ENCODE measurements at regions not wholly inside any gene's neighbourhood (a gene's known extent, or its start where the extent isn't known, plus 50 kb on each side); places are given as distances from the start of the nearest gene placed in this dataset.

DNA sequence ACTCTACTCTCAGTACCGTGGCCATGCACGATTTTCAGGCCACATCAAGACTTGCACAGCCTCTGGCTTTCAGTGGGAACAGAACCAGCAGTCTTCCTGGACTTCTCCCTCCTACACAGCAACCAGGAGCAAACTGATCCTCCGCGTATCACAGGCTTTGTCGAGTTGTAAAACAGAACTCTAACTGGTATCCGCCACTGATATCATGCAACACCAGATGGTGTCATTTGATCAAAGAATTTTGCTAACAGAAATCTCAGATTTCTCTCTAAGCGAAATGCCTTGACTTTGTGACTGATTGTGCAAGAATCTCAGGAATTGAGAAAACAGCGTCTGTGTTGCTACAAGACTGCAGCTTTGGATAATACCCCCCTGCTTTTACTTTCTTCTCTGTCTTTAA, 85.7 kb downstream of the COPS8 start:
- no peak for DNase-seq

DNA sequence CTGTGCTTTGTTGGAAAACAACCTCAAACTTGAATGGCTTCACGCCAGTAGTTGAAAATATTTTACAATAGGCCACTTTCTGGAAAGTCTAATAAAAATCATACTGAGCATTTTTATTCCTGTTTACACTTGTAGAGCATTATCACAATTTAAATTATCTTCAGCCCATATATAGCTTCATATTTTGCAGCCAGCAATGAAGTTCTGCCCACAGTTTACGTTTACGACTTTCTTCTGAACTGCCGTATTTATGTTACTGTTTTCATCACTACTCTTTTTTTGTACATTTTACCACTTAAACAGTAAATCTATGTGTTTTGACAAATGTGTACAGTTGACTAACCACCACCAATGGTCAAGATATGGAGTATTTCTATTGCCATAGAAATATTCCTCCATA, 86.2 kb downstream of the COPS8 start:
- DNase-seq, result no peak

DNA sequence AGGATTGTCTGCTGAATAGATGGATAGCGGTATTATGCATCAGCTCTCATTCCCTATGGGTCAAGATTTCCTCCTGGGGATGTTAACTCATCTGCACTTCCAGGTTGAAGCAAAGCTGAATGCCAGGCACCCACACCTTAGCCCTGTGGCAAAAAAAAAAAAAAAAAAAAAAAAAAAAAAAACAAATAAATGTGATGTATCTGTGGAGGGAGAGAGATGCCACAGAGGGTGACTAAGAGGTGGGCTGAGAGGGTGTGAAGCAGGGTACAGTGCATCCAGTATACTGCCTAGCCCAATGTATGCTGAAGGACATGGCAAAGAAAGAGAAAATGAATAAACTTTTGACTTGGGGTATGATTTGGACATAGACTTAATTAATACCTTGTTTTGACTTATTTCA, 91.4 kb downstream of the COPS8 start:
- no peak for DNase-seq

DNA sequence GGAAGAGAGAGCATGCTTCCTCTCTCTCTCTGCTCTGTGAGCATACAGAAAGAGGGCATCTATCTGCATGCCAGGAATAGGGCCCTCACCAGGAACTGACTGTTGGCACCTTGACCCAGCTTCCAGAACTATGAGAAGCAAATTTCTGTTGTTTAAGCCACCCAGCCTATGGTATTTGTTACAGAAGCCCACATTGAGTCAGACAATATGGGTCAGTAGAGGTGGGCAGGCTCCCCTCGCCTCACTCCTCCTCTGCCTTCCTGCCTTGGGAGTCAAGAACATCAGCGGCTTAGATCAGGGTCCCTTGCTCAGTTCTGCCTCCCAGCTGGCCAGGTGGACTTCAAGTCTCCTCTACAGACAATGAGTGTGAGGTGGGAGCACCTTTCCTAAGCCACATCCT, 92.3 kb downstream of the COPS8 start:
- DNase-seq, result no peak

DNA sequence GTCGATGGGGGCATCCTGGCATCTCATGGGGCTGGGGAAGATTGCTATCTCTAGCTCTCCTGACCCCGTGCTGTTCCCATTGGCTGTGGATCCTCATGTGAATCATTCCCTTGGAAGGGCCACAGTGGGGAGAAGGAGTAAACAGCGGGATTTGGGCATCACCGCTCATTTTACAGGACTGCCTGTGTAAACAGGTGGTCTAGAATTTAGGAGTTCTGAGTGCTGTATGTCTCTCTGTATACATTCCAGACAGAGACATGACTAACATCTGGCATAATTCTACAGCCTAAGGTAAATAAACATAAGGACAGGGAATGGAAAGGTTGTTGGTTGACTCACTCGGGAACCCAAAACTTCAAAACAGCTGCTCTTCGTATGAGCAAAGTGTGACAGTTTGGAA, 92.7 kb downstream of the COPS8 start:
- no peak for DNase-seq

DNA sequence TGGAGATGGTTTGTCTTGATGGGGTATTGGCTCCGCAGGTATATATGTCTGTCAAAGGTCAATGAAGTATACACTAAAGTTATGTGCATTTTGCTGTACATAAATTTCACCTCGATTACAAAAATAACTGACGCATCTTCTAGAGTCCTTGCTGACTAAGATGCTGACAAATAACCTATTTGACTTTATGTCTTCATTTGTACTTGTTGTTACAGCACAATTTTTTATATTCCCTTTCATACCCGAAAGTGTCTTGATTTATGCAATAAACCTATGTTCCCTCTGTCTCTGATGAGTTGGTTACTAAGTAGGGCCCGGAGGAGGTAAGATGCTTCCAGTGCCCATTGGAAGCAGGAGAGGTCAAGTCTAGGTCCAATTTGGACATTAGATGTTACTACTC, 93.5 kb downstream of the COPS8 start:
- no peak for DNase-seq

DNA sequence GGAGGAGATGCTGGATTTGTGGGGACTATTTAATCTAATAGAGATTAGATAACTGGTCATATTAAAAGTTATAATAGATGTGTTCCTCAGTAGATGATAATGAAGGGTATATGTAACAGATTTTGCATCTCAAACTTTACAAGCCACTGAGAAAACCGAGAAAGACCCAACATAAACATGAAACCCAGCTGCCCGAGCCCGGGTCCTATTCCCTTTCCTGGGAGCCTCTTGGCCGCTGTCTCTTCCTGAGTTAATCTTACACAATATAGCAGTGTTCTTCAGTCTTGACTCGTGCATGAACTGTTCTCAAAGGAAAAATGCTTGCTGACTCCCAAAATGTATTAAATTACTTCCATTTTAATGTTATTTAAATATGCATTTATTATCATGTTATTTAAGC, 94.5 kb downstream of the COPS8 start:
- DNase-seq, result no peak

DNA sequence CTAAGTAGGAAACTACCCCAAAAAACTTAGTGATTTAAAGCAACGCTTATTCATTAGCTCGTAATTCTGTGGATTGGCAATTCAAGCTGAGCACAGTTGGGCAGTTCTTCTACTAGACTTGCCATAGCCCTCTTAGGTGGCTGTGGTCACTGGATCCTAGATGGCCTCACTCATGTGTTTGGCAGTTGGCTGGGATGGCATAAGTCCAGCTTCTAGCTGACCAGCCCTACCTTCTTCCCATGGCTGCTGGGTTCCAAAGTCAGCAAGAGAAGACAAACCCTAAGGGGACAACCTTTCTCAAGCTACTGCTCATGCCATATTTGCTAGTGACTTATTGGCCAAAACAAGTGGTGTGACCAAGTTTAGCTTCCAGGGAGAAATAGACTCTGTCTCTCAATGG, 95.3 kb downstream of the COPS8 start:
- DNase-seq, result no peak

DNA sequence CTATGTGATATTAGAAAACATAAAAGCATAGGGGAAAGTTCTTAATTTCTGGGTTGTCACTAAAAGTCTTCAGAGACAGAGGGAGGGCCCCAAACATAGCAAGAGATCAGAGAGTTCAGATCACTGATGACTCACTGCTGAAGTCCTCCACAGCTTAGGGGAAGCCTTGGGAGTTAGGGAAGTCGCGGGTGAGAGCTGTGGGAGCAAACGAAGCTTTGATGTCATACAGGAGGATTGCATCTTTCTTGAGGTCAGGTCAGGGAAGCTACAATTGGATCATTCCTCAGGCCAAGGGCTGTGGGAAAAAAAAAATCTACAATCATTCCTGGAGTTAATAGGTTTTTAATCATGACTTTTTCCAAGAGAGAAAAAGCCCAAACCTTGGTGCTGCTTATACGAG, 96.2 kb downstream of the COPS8 start:
- DNase-seq, result no peak

DNA sequence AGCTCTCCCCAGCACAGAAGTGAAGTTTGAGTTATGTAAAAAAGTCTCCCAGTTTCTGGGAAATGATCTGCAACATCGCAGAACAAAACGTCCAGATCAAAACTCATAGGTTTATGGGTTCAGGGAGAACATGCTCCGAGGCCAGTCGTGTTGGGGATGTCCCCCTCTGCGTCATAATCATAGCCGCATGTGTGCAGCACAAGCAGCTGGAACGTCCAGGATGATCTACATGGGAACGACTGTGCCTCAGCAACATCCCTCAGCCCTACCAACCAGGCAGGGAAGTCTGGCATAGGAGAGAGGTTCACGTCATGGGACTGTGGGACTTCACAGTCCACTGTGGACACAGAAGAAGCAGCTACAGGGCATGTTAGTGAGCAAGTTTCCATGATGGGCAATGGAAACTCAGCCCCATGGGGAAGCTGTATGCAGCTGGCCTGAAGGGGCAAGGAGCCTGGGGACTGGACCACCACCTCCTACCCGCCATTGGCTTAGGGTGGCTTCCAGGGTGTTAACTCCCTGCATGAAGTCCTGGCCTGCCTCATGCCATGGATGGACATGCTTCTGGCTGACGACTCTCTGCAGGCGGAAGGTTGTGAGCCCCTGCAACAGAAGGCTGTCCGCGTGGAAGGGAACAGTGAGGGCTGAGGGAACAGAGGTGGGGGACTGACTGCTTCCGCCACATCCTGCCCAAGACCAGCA, 96.9 kb downstream of the COPS8 start:
- DNase-seq, result no peak

DNA sequence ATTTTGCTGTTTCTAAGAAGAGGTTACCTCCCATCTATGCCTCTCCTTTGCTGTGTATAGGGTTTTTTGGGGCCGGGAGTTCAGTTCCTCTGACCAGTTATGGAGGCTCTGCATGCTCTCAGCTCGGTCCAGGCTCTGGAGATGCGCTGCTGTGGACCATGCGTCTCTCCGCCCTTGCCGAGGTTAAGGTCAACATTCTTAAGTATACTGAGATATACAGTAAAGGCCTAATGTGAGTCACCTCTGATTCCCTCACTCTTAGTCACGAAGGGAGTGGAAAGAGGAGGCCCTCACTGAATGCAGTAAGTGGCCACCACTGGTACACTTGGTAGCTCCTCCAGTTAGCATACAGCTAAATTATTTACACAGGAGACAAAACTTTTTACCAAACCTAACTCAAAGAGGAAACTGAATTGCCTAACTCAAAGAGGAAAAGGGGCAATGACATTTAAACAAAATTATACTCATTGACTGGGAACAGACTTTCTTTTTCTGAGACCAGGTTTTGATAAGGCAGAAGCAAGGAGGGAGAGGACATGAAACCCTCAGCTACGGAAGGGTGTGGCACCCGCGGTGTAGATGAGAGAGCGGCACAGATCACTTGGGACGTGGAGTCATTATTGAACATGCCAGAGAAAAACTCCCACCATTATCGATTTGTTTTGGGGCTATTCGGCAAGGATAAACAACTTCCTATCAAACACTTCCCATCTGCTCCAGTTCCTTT, 98.7 kb downstream of the COPS8 start:
- DNase-seq, result no peak

DNA sequence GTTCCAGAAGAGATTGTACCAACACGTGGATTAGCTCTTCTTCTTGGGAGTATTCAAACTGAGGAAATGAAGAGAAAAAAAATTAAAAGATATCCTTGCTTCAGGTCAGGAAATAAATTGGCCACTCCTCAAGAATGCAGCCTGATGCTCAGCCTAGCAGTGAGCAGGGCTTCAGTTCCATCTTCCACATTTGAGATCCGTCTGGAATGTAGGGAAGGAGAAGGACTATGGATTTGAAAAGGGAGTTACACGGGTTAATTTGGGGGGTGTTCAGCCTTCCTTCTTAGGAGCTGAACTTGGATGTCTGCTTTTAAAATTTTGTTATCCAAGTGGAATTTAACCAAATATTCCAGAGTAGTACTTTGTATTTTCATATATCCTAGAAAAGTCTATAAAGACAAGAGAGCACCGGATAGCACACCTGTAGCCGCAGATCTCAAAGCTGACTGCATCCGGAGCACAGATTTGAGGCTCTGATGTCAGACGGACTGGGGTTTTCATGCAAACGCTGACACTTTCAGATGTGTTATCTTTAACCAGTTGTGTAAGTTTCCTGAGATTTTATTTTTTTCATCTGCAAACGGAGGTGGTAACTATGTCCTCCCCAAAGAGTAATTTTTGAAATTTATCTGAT, 99.3 kb downstream of the COPS8 start:
- no peak for DNase-seq

DNA sequence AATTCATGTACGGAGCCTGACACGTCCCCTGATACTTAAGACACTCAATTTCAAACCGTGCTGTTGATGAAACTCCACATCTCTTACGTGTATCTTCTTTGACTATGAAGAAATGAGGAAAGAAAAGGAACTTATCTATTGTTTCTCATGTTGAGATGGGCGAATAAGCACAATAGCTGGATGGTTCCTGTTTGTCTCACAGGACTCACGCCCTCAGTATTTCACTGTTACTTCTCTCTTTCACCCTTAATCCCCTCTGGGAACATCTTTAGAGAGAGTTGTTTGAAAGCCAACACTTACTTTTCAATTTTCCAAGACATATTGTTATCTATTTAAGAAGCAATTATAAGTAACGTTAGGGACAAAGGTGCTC, 99.8 kb downstream of the COPS8 start:
- no peak for DNase-seq

DNA sequence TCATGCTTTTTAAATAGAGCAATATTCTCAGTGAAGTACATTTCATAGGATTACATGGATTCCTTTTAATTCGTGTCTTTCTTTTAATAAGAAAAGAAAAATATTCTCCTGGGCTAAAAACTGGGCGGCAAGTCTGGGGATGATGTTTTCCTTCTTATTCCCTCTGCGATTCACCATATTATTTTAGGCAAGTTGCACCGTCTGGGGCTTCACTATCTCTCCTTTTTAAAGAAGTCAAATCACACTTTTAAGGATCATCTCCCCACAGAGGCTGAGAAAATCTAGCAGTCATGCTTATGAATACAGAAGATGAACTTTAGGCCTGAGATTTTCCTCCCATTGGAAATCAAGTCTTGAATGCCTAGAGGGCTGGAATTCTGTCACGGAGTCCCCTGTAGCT, 104.1 kb downstream of the COPS8 start:
- no peak for DNase-seq

DNA sequence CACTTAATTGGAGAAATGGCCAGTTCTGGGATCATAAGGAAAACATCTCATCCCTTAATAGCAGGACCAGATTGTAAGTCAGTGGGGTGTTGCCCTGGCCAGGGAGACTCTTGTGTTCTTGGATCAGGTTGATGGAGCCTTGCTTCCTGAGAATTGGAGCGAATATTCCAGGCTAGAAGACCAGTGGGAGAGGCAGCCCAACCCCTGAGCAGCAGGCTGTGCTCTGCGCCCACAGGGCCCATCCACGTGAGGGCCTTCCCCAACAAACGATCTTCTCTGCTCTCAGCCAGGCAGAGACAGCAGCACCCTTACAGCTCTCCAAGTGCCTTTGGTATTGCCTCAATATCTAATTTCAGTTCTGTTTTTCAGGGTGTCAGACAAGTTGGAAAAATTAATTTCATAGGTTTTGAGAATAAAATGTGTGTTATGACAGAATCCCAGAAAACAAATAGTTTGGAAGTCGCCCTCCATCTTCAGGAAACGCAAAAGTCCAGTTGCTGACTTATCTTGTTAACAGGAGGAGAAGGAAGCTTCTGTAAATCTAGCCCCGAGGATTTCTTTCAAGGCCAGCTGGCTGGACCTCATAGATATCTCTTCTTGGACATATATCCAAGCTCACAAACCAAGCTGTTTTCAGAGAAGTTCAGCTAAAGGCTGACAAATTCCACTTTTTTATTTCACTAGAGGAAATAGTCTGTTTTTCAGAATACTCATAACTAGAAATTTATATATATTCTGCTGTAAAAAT, 105.5 kb downstream of the COPS8 start:
- no peak for DNase-seq

DNA sequence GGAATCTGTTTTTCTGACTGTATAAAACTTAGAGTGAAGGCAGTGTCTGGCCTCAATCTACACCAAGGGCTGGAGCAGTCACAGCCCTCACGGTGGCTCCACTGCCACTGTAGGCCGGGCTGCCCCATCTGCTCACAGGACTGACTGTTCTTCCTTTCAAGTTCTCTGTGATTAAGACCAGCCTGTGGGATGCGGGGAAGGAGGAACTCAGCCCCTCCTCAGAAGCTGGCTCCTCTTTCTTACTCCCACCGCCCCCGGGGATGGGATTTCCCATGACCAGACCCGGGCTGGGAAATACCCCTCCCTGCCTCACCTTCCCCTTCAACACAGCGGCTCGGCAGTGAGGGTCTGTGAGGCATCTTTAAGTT, 106.0 kb downstream of the COPS8 start:
- no peak for DNase-seq

DNA sequence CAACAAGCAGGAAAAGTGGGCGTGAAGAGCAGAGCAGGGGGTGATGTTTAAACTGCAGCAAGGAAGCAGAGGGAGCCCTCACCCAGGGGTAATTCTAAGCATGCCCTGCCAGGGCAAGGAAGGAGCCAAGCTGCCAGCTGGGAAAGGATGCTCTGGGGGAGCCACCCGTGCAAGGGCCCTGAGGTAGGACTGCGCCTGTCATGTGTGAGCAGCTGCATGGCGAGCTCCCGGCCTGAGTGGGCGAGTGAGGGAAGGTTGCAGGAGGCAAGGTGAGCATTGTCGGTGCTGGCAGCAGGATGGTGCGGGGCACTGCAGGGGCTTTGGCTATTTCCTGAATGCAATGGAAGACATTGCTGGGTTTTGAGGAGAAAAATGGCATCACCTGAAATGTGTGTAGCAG, 107.2 kb downstream of the COPS8 start:
- no peak for DNase-seq

DNA sequence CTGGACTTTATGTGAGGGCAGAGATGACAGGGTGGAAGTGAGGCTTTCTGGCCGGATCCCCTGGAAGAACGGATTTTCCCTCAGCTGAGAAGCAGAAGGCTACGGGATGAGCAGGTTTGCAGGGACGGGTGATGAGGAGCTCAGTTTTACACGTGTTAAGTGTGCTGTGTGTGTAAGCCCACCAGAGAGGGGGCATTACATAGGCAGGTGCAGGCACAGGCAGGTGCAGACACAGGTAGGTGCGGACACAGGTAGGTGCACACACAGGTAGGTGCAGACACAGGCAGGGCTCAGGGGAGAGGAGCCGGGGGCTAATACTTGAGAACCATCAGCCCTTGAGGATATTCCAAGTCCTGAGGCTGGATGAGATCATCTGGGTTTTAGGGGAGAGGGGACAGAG, 107.7 kb downstream of the COPS8 start:
- no peak for DNase-seq

DNA sequence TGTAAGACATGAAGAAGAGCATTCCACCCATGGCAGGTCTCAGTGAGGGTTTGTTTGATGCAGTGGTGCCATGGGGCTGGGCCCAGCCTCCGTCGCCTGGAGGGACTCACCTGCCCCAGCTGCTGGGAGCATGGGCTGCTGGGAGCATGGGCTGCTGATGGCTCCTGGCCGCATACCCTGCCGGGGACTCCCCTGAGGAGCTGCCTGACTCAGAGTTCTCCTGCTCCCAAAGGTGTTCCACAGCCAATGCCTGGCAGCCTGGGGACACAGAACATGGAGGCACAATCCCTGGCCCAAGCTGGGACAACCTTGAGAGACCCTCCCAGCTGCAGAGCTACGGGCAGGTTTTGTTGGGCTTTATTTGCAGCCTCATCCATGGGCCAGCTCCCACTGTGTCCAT, 108.4 kb downstream of the COPS8 start:
- no peak for DNase-seq

DNA sequence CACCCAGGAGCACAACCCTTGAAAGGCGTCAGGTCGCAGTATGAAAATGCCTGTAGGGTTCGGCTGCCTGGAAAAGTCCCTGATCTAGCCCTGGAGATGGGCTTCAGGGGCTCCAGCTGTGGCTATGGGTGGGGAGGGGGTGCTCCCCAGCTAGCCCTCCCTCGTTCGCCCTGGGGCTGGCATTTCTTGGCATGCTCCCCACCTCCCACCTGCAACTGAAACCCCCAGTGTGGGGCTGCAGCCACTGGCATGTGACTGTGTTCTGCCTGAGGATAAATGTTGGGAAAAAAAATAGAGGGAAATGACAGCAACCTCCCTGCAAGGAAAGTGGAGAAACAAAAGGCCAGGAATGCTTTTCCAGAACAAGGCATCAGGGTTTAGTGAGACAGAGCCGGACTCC, 109.2 kb downstream of the COPS8 start:
- no peak for DNase-seq

DNA sequence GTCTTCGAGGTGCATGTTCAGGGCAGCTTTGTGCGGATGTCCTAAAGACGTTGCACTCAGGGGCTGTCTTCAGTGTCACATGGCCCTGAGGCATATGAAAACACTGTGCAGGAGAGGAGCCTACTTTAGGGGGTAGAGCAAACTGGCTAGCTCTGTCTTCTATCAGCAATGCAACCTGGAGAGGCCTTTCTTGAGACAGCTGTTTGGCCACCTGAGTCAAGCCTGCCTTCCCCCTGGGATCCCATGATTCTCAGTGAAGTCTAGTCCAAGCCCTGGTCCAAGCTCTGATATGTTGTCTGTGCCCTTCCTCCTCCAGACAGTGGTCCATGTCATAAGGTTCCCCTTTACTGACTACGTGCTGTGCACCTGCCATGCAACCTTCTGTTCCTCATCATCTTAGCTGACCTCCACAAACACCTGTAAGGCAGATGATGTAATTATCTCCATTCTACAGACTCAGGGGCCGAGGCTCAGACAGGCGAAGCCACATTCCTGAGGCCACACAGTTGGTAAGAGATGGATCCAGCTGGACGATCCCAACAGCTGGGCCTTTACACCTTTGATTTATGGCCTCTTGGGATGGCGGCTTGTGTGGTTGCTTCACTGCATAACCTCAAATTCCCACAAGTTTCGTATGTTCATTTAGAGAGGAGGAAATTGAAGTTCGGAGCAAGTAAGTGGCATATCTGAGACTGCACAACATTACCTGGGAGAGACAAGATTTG, 109.9 kb downstream of the COPS8 start:
- DNase-seq, result no peak

DNA sequence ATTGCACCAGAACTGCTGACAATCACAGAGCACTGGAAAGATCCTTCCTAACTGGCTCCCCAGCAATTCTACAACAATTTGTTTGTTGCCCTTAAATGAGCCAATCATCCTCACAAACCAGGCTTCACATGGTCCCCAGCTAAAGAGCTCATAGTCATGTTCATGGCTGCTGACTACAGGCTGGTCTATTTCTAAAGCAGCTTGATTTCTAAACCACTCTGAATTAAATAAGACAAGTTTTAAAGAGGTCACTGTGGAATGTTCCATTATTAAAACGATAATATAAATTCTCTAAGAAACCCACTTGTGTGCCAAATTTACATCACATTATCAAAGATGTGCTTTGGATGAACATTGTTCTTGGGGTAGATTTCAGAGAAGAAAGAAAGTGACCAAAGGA, 110.7 kb downstream of the COPS8 start:
- no peak for DNase-seq

Measured in stimulated activated CD4-positive, alpha-beta T cell treated with anti-CD3 and anti-CD28 coated beads, Interleukin-4, amount 100 ng/mL, for 4 hours (primary cell).